ENCODE measurements at regions not wholly inside any gene's neighbourhood (a gene's known extent, or its start where the extent isn't known, plus 50 kb on each side); places are given as distances from the start of the nearest gene placed in this dataset.

- FAIRE-seq = no peak
- TF ChIP-seq EZH2 (IDR thresholded peaks at IDR 0.05; ENCODE audit: borderline replicate concordance, low read depth, low read length, severe bottlenecking) = no peak
- TF ChIP-seq, protein P1, sequence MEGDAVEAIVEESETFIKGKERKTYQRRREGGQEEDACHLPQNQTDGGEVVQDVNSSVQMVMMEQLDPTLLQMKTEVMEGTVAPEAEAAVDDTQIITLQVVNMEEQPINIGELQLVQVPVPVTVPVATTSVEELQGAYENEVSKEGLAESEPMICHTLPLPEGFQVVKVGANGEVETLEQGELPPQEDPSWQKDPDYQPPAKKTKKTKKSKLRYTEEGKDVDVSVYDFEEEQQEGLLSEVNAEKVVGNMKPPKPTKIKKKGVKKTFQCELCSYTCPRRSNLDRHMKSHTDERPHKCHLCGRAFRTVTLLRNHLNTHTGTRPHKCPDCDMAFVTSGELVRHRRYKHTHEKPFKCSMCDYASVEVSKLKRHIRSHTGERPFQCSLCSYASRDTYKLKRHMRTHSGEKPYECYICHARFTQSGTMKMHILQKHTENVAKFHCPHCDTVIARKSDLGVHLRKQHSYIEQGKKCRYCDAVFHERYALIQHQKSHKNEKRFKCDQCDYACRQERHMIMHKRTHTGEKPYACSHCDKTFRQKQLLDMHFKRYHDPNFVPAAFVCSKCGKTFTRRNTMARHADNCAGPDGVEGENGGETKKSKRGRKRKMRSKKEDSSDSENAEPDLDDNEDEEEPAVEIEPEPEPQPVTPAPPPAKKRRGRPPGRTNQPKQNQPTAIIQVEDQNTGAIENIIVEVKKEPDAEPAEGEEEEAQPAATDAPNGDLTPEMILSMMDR (IDR thresholded peaks at IDR 0.05; ENCODE audit: extremely low read depth in 1 of 2, insufficient read depth in 1 of 2, low read depth in 1 of 2, low read length in 2 of 2) = no peak
- no peak for TF ChIP-seq JUN (IDR thresholded peaks at IDR 0.05; ENCODE audit: borderline replicate concordance, insufficient read depth, insufficient read length, low read depth)
- TF ChIP-seq FOS (IDR thresholded peaks at IDR 0.05; ENCODE audit: borderline replicate concordance, insufficient read depth, low read length) = no peak
- TF ChIP-seq MAX (IDR thresholded peaks at IDR 0.05; ENCODE audit: insufficient read depth, insufficient read length) = no peak
- TF ChIP-seq GATA2 (IDR thresholded peaks at IDR 0.05; ENCODE audit: insufficient read depth, insufficient read length, low read depth, low read length) = no peak
- no peak for TF ChIP-seq POLR2A (IDR thresholded peaks at IDR 0.05; ENCODE audit: low read depth, low read length)
- TF ChIP-seq MYC (IDR thresholded peaks at IDR 0.05; ENCODE audit: low read depth, low read length) = no peak
- no peak for TF ChIP-seq POLR2AphosphoS5 (IDR thresholded peaks at IDR 0.05; ENCODE audit: insufficient read depth, low read depth, low read length)
- Histone ChIP-seq H3K4me2 (ENCODE audit: insufficient read depth, low read length) (no peak overlapping the region), H3K4me1 (ENCODE audit: control insufficient read depth, extremely low read depth, insufficient read depth, low read length) (no peaks in the 10 kb centered on the region), H3K4me3 (replicated peaks in 1 of 3; ENCODE audit: insufficient read depth in 1 of 3, low read depth in 1 of 3, low read length in 3 of 3) (no peak overlapping the region), H3K9me3 (replicated peaks; ENCODE audit: control insufficient read depth, insufficient read depth, low read length) (no peaks in the 10 kb centered on the region), H3K36me3 (ENCODE audit: control insufficient read depth in 2 of 2, extremely low read depth in 1 of 2, insufficient read depth in 2 of 2, low read length in 2 of 2) (no peaks in the 10 kb centered on the region), H3K27me3 (ENCODE audit: control insufficient read depth in 2 of 2, insufficient read depth in 2 of 2, low read length in 2 of 2) (no peaks in the 10 kb centered on the region), H2AFZ (ENCODE audit: low read depth, low read length) (no peak overlapping the region), H3K79me2 (ENCODE audit: control insufficient read depth, insufficient read depth, low read length) (no peaks in the 10 kb centered on the region), H3K9ac (replicated peaks; ENCODE audit: extremely low read depth, insufficient read depth, low read length) (no peak overlapping the region), H3K9me1 (replicated peaks; ENCODE audit: control insufficient read depth, extremely low read depth, insufficient read depth, low read length) (no peaks in the 10 kb centered on the region), H4K20me1 (replicated peaks; ENCODE audit: control insufficient read depth, extremely low read depth, insufficient read depth, low read length) (no peaks in the 10 kb centered on the region), H3K27ac (ENCODE audit: insufficient read depth, low read depth, low read length) (no peak overlapping the region)
- ChIA-PET CTCF (interaction anchor here (1.2 kb wide), 1 partner anchor 18 kb away, joined by 3 read pairs; no protein-coding TSS in a partner anchor), POLR2A (no interaction called here)
- DNase-seq (ENCODE audit: low read depth, low spot score) = no peak
- intact Hi-C loops (cut with micrococcal nuclease) = no loop called here
- dilution Hi-C loops (cut with MboI; ENCODE audit: extremely low pct_ligation_motif_present, low sequenced_read_pairs) = no loop called here
- BruUV-seq (replicated peaks) = no TSS peak
These were observed 202.8 kb upstream of the DIO2 start for GRCh38 chr14:80414080-80414479.

Measured in endothelial cell of umbilical vein (primary cell).